RWPE1 (cell line): ENCODE measurements at regions not wholly inside any gene's neighbourhood (a gene's known extent, or its start where the extent isn't known, plus 50 kb on each side); places are given as distances from the start of the nearest gene placed in this dataset.

Experiments used
- CTCF ChIA-PET: fragments of 350-600 bp; sonication (Branson Sonifier 250); formaldehyde crosslinking; extraction: SDS; loops from one replicate; lab custom pipeline; 2021; lab: Yijun Ruan, JAX
- POLR2A ChIA-PET: fragments of 400-600 bp; formaldehyde crosslinking; extraction: SDS; loops from one replicate; lab custom pipeline; 2020; ENCODE audit warnings: antibody characterized with exemption; ENCODE audit not compliant: low non-redundant PET; lab: Yijun Ruan, JAX
- DNase-seq: peaks from one replicate; pipeline ENCODE4 v3.0.0; 2012; ENCODE audit warnings: low spot score
- H3K27ac ChIP-seq: fragments of 450-650 bp; 2 replicates; pipeline ENCODE4 v1.5.1; 2017
- CTCF ChIP-seq: fragments of 450-650 bp; conservative IDR thresholded peaks from 2 replicates; pipeline ENCODE4 v1.5.1; 2017; ENCODE audit warnings: low read depth, mild to moderate bottlenecking

- CTCF ChIA-PET = no interaction called here
- no peak for DNase-seq
- no peak for TF ChIP-seq CTCF
- POLR2A ChIA-PET = no interaction called here
- no peak overlapping the region for H3K27ac ChIP-seq
Measured at GRCh38 chr2:15701341-15701907, 109.8 kb downstream of the DDX1 start.

- CTCF ChIA-PET = no interaction called here
- no peak for TF ChIP-seq CTCF
- no peak overlapping the region for H3K27ac ChIP-seq
- POLR2A ChIA-PET = no interaction called here
- DNase-seq = no peak
Measured at GRCh38 chr2:15701991-15702390, 110.3 kb downstream of the DDX1 start.

- no peak for TF ChIP-seq CTCF
- DNase-seq = no peak
- no peak overlapping the region for H3K27ac ChIP-seq
- ChIA-PET CTCF (no interaction called here), POLR2A (no interaction called here)
Measured at GRCh38 chr2:15702452-15702851, 110.8 kb downstream of the DDX1 start.

GRCh38 chr2:15703365-15703869 lies 111.7 kb downstream of the DDX1 start:
- ChIA-PET POLR2A (no interaction called here), CTCF (no interaction called here)
- TF ChIP-seq CTCF = no peak
- H3K27ac ChIP-seq = no peak overlapping the region
- DNase-seq = no peak

GRCh38 chr2:15704086-15704787 lies 112.6 kb downstream of the DDX1 start:
- TF ChIP-seq CTCF = no peak
- no peak overlapping the region for H3K27ac ChIP-seq
- DNase-seq = no peak
- POLR2A ChIA-PET = no interaction called here
- CTCF ChIA-PET = no interaction called here

- ChIA-PET POLR2A (no interaction called here), CTCF (no interaction called here)
- no peak for TF ChIP-seq CTCF
- H3K27ac ChIP-seq = no peak overlapping the region
- no peak for DNase-seq
Measured at GRCh38 chr2:15704788-15705115, 113.1 kb downstream of the DDX1 start.
